Astrocyte (in vitro differentiated cells and primary cell): ENCODE measurements at regions not wholly inside any gene's neighbourhood (a gene's known extent, or its start where the extent isn't known, plus 50 kb on each side); places are given as distances from the start of the nearest gene placed in this dataset.

ENCODE experiments used
- DNase-seq: peaks from one replicate; pipeline ENCODE4 v3.0.0-alpha.2; 2010; ENCODE audit warnings: low read depth
- FAIRE-seq: peaks from 2 replicates; lab custom pipeline; 2011; peaks lifted over from hg19 to GRCh38; lab: Jason Lieb, UNC
- H2AFZ ChIP-seq: 2 replicates; pipeline ENCODE4 v1.6.0; 2012; ENCODE audit warnings: low read depth, low read length, inconsistent platforms
- H3K27ac ChIP-seq: 2 replicates; pipeline ENCODE4 v1.5.1; 2011; ENCODE audit warnings: low read depth, low read length, inconsistent platforms
- H3K27me3 ChIP-seq: 2 replicates; pipeline ENCODE4 v1.6.0; 2011; ENCODE audit warnings: low read length, inconsistent platforms; ENCODE audit not compliant: insufficient read depth
- H3K36me3 ChIP-seq: 2 replicates; pipeline ENCODE4 v1.5.1; 2011; ENCODE audit warnings: low read length, inconsistent platforms; ENCODE audit not compliant: insufficient read depth
- H3K4me1 ChIP-seq: 2 replicates; pipeline ENCODE4 v1.5.1; 2011; ENCODE audit warnings: low read length, inconsistent platforms; ENCODE audit not compliant: insufficient read depth
- H3K4me2 ChIP-seq: 2 replicates; pipeline ENCODE4 v1.6.0; 2012; ENCODE audit warnings: low read length, inconsistent platforms
- H3K4me3 ChIP-seq: 2 replicates; pipeline ENCODE4 v1.5.1; 2011; ENCODE audit warnings: low read depth, mild to moderate bottlenecking, low read length, inconsistent platforms; ENCODE audit not compliant: insufficient read depth
- H3K79me2 ChIP-seq: 2 replicates; pipeline ENCODE4 v1.6.0; 2012; ENCODE audit warnings: mild to moderate bottlenecking, low read length, inconsistent platforms; ENCODE audit not compliant: insufficient read depth
- H3K9ac ChIP-seq: 2 replicates; pipeline ENCODE4 v1.6.0; 2012; ENCODE audit warnings: mild to moderate bottlenecking, low read length, inconsistent platforms
- H3K9me3 ChIP-seq: 2 replicates; pipeline ENCODE4 v1.5.1; 2012; ENCODE audit warnings: low read depth, mild to moderate bottlenecking, low read length, inconsistent platforms; ENCODE audit not compliant: insufficient read depth
- H4K20me1 ChIP-seq: 2 replicates; pipeline ENCODE4 v1.6.0; 2012; ENCODE audit warnings: low read length, inconsistent platforms; ENCODE audit not compliant: insufficient read depth
- H3K27ac Mint-ChIP-seq: one replicate; pipeline ENCODE4 v1.8.0; 2021; ENCODE audit warnings: mild to moderate bottlenecking, mixed read lengths; ENCODE audit not compliant: unreplicated experiment
- H3K27me3 Mint-ChIP-seq: one replicate; pipeline ENCODE4 v1.8.0; 2021; ENCODE audit warnings: low read depth, mixed read lengths; ENCODE audit not compliant: unreplicated experiment
- H3K36me3 Mint-ChIP-seq: one replicate; pipeline ENCODE4 v1.8.0; 2021; ENCODE audit warnings: low read depth, mixed read lengths; ENCODE audit not compliant: unreplicated experiment
- H3K4me1 Mint-ChIP-seq: one replicate; pipeline ENCODE4 v1.8.0; 2021; ENCODE audit warnings: low read depth, mixed read lengths; ENCODE audit not compliant: unreplicated experiment
- H3K4me3 Mint-ChIP-seq: one replicate; pipeline ENCODE4 v1.8.0; 2021; ENCODE audit warnings: mild to moderate bottlenecking, moderate library complexity, mixed read lengths; ENCODE audit not compliant: unreplicated experiment
- H3K9me3 Mint-ChIP-seq: one replicate; pipeline ENCODE4 v1.8.0; 2021; ENCODE audit warnings: mild to moderate bottlenecking, mixed read lengths; ENCODE audit not compliant: unreplicated experiment
- EZH2 ChIP-seq: IDR thresholded peaks from 2 replicates; pipeline ENCODE4 v1.6.1; 2012; ENCODE audit warnings: mild to moderate bottlenecking, low read length, inconsistent platforms; ENCODE audit not compliant: insufficient read depth
- TF ChIP-seq, protein P1 (sequence below): IDR thresholded peaks from 2 replicates; pipeline ENCODE4 v1.5.1; 2011; ENCODE audit warnings: low read depth, mild to moderate bottlenecking, inconsistent platforms, low read length, moderate library complexity; ENCODE audit not compliant: insufficient read depth

DNA sequence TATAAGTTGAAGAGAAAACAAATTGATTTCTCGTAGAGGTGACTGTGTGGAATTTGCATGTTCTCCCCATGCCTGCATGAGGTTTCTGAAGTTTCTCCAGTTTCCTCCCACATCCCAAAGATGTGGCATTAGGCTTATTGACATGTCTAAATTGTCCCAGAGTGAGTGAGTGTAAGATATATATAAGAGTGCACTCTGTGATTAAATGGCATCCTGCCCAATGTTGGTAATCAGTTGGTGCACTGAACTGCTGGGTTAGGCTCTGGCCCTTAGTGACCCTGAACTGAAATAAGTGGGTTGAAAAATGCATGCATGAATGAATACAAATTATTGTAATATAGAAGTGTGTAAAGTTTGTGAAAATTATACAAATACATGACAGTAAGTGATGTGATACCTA, 1106.5 kb downstream of the TECRL start:
- no peaks in the 10 kb centered on the region for H3K27me3 Mint-ChIP-seq
- no peak overlapping the region for H2AFZ ChIP-seq
- H3K27ac Mint-ChIP-seq, result no peak overlapping the region
- no peaks in the 10 kb centered on the region for H4K20me1 ChIP-seq
- no peaks in the 10 kb centered on the region for H3K4me1 ChIP-seq
- H3K36me3 ChIP-seq, result no peaks in the 10 kb centered on the region
- H3K4me3 Mint-ChIP-seq, result no peak overlapping the region
- no peaks in the 10 kb centered on the region for H3K4me1 Mint-ChIP-seq
- H3K9me3 ChIP-seq, result no peaks in the 10 kb centered on the region
- H3K36me3 Mint-ChIP-seq, result no peaks in the 10 kb centered on the region
- H3K79me2 ChIP-seq, result no peaks in the 10 kb centered on the region
- TF ChIP-seq, protein P1, sequence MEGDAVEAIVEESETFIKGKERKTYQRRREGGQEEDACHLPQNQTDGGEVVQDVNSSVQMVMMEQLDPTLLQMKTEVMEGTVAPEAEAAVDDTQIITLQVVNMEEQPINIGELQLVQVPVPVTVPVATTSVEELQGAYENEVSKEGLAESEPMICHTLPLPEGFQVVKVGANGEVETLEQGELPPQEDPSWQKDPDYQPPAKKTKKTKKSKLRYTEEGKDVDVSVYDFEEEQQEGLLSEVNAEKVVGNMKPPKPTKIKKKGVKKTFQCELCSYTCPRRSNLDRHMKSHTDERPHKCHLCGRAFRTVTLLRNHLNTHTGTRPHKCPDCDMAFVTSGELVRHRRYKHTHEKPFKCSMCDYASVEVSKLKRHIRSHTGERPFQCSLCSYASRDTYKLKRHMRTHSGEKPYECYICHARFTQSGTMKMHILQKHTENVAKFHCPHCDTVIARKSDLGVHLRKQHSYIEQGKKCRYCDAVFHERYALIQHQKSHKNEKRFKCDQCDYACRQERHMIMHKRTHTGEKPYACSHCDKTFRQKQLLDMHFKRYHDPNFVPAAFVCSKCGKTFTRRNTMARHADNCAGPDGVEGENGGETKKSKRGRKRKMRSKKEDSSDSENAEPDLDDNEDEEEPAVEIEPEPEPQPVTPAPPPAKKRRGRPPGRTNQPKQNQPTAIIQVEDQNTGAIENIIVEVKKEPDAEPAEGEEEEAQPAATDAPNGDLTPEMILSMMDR, result no peak
- no peak for TF ChIP-seq EZH2
- FAIRE-seq (no peak), DNase-seq (no peak)
- H3K9me3 Mint-ChIP-seq, result no peaks in the 10 kb centered on the region
- no peak overlapping the region for H3K4me2 ChIP-seq
- no peak overlapping the region for H3K9ac ChIP-seq
- no peak overlapping the region for H3K4me3 ChIP-seq
- no peaks in the 10 kb centered on the region for H3K27me3 ChIP-seq
- no peak overlapping the region for H3K27ac ChIP-seq

DNA sequence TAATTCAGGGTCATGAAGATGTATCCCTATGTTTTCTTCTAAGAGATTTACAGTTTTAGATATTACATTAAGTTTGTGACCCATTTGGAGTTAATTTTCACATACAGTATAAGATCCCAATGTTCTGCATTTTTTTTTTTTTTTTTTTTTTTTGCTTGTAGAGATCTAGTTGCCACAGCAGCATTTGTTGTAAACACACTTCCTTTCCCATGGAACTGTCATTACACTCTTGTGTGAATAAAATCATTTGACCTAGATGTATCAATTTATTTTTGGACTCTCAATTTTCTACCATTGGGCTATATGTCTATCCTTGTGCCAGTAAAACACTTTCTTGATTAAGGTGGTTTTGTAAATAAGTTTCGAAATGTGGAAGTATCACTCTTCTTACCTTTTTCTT, 1107.2 kb downstream of the TECRL start:
- H3K79me2 ChIP-seq, result no peaks in the 10 kb centered on the region
- H3K9me3 ChIP-seq, result no peaks in the 10 kb centered on the region
- no peak for DNase-seq
- H4K20me1 ChIP-seq, result no peaks in the 10 kb centered on the region
- H3K27ac Mint-ChIP-seq, result no peak overlapping the region
- no peak overlapping the region for H3K4me3 ChIP-seq
- H3K36me3 ChIP-seq, result no peaks in the 10 kb centered on the region
- H3K27me3 Mint-ChIP-seq, result no peaks in the 10 kb centered on the region
- H3K36me3 Mint-ChIP-seq, result no peaks in the 10 kb centered on the region
- FAIRE-seq, result no peak
- H3K27ac ChIP-seq, result no peak overlapping the region
- H3K4me2 ChIP-seq, result no peak overlapping the region
- no peak for TF ChIP-seq EZH2
- TF ChIP-seq, protein P1, result no peak
- no peaks in the 10 kb centered on the region for H3K4me1 ChIP-seq
- H3K4me1 Mint-ChIP-seq, result no peaks in the 10 kb centered on the region
- H3K4me3 Mint-ChIP-seq, result no peak overlapping the region
- no peak overlapping the region for H3K9ac ChIP-seq
- no peak overlapping the region for H2AFZ ChIP-seq
- H3K27me3 ChIP-seq, result no peaks in the 10 kb centered on the region
- no peaks in the 10 kb centered on the region for H3K9me3 Mint-ChIP-seq

DNA sequence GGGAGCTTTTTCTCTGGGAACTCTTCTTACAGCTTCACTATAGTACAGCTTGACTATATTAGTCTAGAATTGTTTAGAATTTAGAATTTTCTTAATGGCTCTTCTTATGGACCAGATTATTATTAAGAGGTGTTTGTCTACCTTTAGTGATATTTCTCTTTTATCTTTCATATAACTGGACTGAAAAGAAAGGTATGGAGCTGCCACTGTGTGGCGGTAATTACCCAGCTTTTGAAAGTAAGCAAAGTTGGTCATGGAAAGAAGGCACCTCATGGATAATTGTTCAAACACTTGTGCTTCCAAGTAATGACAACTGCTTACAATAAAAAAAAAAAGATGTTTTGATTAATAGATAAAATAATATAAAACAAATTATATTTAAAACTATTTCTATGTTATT, 1112.5 kb downstream of the TECRL start:
- H3K27me3 Mint-ChIP-seq, result no peaks in the 10 kb centered on the region
- no peak overlapping the region for H3K4me3 ChIP-seq
- DNase-seq, result no peak
- no peaks in the 10 kb centered on the region for H3K9me3 Mint-ChIP-seq
- H3K4me3 Mint-ChIP-seq, result no peak overlapping the region
- TF ChIP-seq EZH2, result no peak
- H3K9ac ChIP-seq, result no peak overlapping the region
- H3K4me1 ChIP-seq, result no peaks in the 10 kb centered on the region
- no peaks in the 10 kb centered on the region for H3K4me1 Mint-ChIP-seq
- H3K27ac Mint-ChIP-seq, result no peak overlapping the region
- no peaks in the 10 kb centered on the region for H3K9me3 ChIP-seq
- H3K36me3 Mint-ChIP-seq, result no peaks in the 10 kb centered on the region
- H2AFZ ChIP-seq, result no peak overlapping the region
- H3K36me3 ChIP-seq, result no peaks in the 10 kb centered on the region
- H3K79me2 ChIP-seq, result no peaks in the 10 kb centered on the region
- no peaks in the 10 kb centered on the region for H3K27me3 ChIP-seq
- no peak overlapping the region for H3K4me2 ChIP-seq
- no peak overlapping the region for H3K27ac ChIP-seq
- FAIRE-seq, result no peak
- H4K20me1 ChIP-seq, result no peaks in the 10 kb centered on the region
